ENCODE measurements at regions not wholly inside any gene's neighbourhood (a gene's known extent, or its start where the extent isn't known, plus 50 kb on each side); places are given as distances from the start of the nearest gene placed in this dataset.

GRCh38 chr10:83954193-83954799, 185.0 kb upstream of the GHITM start:
- H3K9me1 ChIP-seq (ENCODE audit: control insufficient read depth, extremely low read depth, insufficient read depth, low read length), result no peaks in the 10 kb centered on the region
- H3K9me3 ChIP-seq (ENCODE audit: control insufficient read depth, low read depth, low read length), result no peaks in the 10 kb centered on the region
- H3K79me2 ChIP-seq (ENCODE audit: control insufficient read depth, insufficient read depth, low read length), result no peaks in the 10 kb centered on the region
- dilution Hi-C loops (cut with MboI; ENCODE audit: extremely low pct_ligation_motif_present, low sequenced_read_pairs), result no loop called here
- no peak overlapping the region for H3K4me2 ChIP-seq (ENCODE audit: control insufficient read depth, extremely low read depth, insufficient read depth, low read depth, low read length)
- H3K4me3 ChIP-seq (ENCODE audit: control insufficient read depth in 2 of 3, extremely low read depth in 1 of 3, insufficient read depth in 2 of 3, low read depth in 1 of 3, low read length in 3 of 3), result no peak overlapping the region
- no peaks in the 10 kb centered on the region for H3K27me3 ChIP-seq (ENCODE audit: control insufficient read depth, extremely low read depth, insufficient read depth, low read length)
- H2AFZ ChIP-seq (ENCODE audit: control insufficient read depth, low read length), result no peak overlapping the region
- H4K20me1 ChIP-seq (ENCODE audit: control insufficient read depth, extremely low read depth, insufficient read depth, low read length), result no peaks in the 10 kb centered on the region
- FAIRE-seq, result no peak
- no peak overlapping the region for H3K27ac ChIP-seq (ENCODE audit: control insufficient read depth, insufficient read depth, low read length)
- no peak overlapping the region for H3K9ac ChIP-seq (ENCODE audit: control insufficient read depth, extremely low read depth, insufficient read depth, low read length)
- no peaks in the 10 kb centered on the region for H3K36me3 ChIP-seq (ENCODE audit: control insufficient read depth in 2 of 2, extremely low read depth in 1 of 2, insufficient read depth in 2 of 2, low read length in 2 of 2)
- TF ChIP-seq CTCF (optimal IDR thresholded peaks at IDR 0.05 in 1 of 3, IDR thresholded peaks at IDR 0.05 in 1 of 3, conservative IDR thresholded peaks at IDR 0.05 in 1 of 3; ENCODE audit: extremely low read depth in 1 of 3, insufficient read depth in 2 of 3, low read length in 3 of 3) (no peak), EZH2 (IDR thresholded peaks at IDR 0.05; ENCODE audit: low read length) (no peak)
- no peaks in the 10 kb centered on the region for H3K4me1 ChIP-seq (ENCODE audit: control insufficient read depth, extremely low read depth, insufficient read depth, low read length)
- DNase-seq (ENCODE audit: low read depth, low spot score), result no peak

- no peak for DNase-seq (ENCODE audit: low read depth, low spot score)
- Histone ChIP-seq H3K9ac (ENCODE audit: control insufficient read depth, extremely low read depth, insufficient read depth, low read length) (no peak overlapping the region), H3K4me3 (ENCODE audit: control insufficient read depth in 2 of 3, extremely low read depth in 1 of 3, insufficient read depth in 2 of 3, low read depth in 1 of 3, low read length in 3 of 3) (no peak overlapping the region), H4K20me1 (ENCODE audit: control insufficient read depth, extremely low read depth, insufficient read depth, low read length) (no peaks in the 10 kb centered on the region), H3K36me3 (ENCODE audit: control insufficient read depth in 2 of 2, extremely low read depth in 1 of 2, insufficient read depth in 2 of 2, low read length in 2 of 2) (no peaks in the 10 kb centered on the region), H3K9me1 (ENCODE audit: control insufficient read depth, extremely low read depth, insufficient read depth, low read length) (no peaks in the 10 kb centered on the region), H3K4me2 (ENCODE audit: control insufficient read depth, extremely low read depth, insufficient read depth, low read depth, low read length) (no peak overlapping the region), H2AFZ (ENCODE audit: control insufficient read depth, low read length) (no peak overlapping the region), H3K27ac (ENCODE audit: control insufficient read depth, insufficient read depth, low read length) (no peak overlapping the region), H3K9me3 (ENCODE audit: control insufficient read depth, low read depth, low read length) (no peaks in the 10 kb centered on the region), H3K27me3 (ENCODE audit: control insufficient read depth, extremely low read depth, insufficient read depth, low read length) (no peaks in the 10 kb centered on the region), H3K79me2 (ENCODE audit: control insufficient read depth, insufficient read depth, low read length) (no peaks in the 10 kb centered on the region), H3K4me1 (ENCODE audit: control insufficient read depth, extremely low read depth, insufficient read depth, low read length) (no peaks in the 10 kb centered on the region)
- TF ChIP-seq CTCF (optimal IDR thresholded peaks at IDR 0.05 in 1 of 3, IDR thresholded peaks at IDR 0.05 in 1 of 3, conservative IDR thresholded peaks at IDR 0.05 in 1 of 3; ENCODE audit: extremely low read depth in 1 of 3, insufficient read depth in 2 of 3, low read length in 3 of 3) (no peak), EZH2 (IDR thresholded peaks at IDR 0.05; ENCODE audit: low read length) (no peak)
- FAIRE-seq, result no peak
- dilution Hi-C loops (cut with MboI; ENCODE audit: extremely low pct_ligation_motif_present, low sequenced_read_pairs), result no loop called here
Measured at GRCh38 chr10:83955406-83955805, 183.9 kb upstream of the GHITM start.

Measured in keratinocyte (primary cell).